ENCODE measurements at regions not wholly inside any gene's neighbourhood (a gene's known extent, or its start where the extent isn't known, plus 50 kb on each side); places are given as distances from the start of the nearest gene placed in this dataset.

- Histone ChIP-seq H3K36me3 (no peaks in the 10 kb centered on the region), H3K4me1 (no peaks in the 10 kb centered on the region), H3K9me3 (no peaks in the 10 kb centered on the region), H3K27me3 (no peaks in the 10 kb centered on the region), H3K4me3 (no peak overlapping the region), H3K27ac (no peak overlapping the region)
- TF ChIP-seq POLR2A (IDR thresholded peaks at IDR 0.05) (no peak), CTCF (IDR thresholded peaks at IDR 0.05) (no peak)
- intact Hi-C loops (cut with DNase I; ENCODE audit: low total_unique reads): no loop called here
- DNase-seq: no peak
Observed at GRCh38 chr20:11792568-11792953, 125.1 kb upstream of the BTBD3 start.

GRCh38 chr20:11794525-11794924 lies 123.2 kb upstream of the BTBD3 start:
- no peak overlapping the region for H3K4me3 ChIP-seq
- intact Hi-C loops (cut with DNase I; ENCODE audit: low total_unique reads): no loop called here
- no peak overlapping the region for H3K27ac ChIP-seq
- H3K27me3 ChIP-seq: no peaks in the 10 kb centered on the region
- H3K9me3 ChIP-seq: no peaks in the 10 kb centered on the region
- no peaks in the 10 kb centered on the region for H3K4me1 ChIP-seq
- no peak for DNase-seq
- TF ChIP-seq POLR2A (IDR thresholded peaks at IDR 0.05) (no peak), CTCF (IDR thresholded peaks at IDR 0.05) (no peak)
- no peaks in the 10 kb centered on the region for H3K36me3 ChIP-seq

DNA sequence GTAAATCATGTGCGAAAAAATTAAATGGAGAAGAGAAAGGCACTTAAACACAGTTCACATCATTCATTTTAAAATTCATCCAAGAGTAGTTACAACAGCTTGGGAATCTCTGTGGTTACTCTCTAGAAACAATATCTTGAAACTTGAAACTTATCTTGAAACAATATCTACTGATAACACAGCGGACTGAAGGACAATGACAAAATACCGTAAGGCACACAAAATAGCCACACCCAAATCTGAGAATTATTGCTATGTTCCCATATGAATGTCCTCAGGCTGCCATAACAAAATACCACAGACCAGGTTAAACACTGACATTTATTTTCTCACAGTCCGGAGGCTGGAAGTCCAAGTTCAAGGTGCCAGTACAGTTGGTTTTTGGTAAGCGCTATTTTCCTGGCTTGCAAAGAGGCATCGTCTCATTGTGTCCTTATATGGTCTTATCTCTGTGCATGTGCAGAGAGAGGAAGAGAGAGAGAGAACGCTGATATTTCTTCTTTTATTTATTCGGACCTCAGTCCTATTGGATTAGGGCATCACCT lies 122.5 kb upstream of the BTBD3 start:
- H3K4me3 ChIP-seq: no peak overlapping the region
- no peaks in the 10 kb centered on the region for H3K36me3 ChIP-seq
- no peak for TF ChIP-seq POLR2A (IDR thresholded peaks at IDR 0.05)
- TF ChIP-seq CTCF (IDR thresholded peaks at IDR 0.05): no peak
- no peaks in the 10 kb centered on the region for H3K27me3 ChIP-seq
- DNase-seq: no peak
- H3K4me1 ChIP-seq: no peaks in the 10 kb centered on the region
- intact Hi-C loops (cut with DNase I; ENCODE audit: low total_unique reads): no loop called here
- no peak overlapping the region for H3K27ac ChIP-seq
- H3K9me3 ChIP-seq: no peaks in the 10 kb centered on the region

DNA sequence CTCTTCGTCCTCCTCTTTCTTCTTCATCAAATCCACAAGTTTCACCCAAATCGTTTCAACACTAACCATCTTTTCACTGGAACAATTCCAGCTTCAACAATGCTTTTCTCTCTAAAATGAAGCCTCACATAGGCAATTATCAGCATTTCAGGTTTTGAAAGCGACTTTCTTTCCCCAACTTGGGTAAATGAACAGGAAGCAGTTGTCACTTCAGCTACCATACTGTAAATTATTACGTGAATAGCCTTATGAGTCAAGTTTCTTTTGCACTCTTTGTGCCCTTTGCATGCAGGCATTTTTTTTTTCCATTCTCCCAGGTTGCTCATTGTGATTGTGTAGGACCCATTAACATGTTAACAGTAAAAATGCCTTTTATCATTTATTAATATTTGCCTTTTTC lies 121.7 kb upstream of the BTBD3 start:
- H3K4me1 ChIP-seq: no peaks in the 10 kb centered on the region
- no peak for TF ChIP-seq CTCF (IDR thresholded peaks at IDR 0.05)
- no peak for TF ChIP-seq POLR2A (IDR thresholded peaks at IDR 0.05)
- no peaks in the 10 kb centered on the region for H3K36me3 ChIP-seq
- H3K4me3 ChIP-seq: no peak overlapping the region
- intact Hi-C loops (cut with DNase I; ENCODE audit: low total_unique reads): no loop called here
- no peak overlapping the region for H3K27ac ChIP-seq
- no peak for DNase-seq
- H3K9me3 ChIP-seq: no peaks in the 10 kb centered on the region
- H3K27me3 ChIP-seq: no peaks in the 10 kb centered on the region

DNA sequence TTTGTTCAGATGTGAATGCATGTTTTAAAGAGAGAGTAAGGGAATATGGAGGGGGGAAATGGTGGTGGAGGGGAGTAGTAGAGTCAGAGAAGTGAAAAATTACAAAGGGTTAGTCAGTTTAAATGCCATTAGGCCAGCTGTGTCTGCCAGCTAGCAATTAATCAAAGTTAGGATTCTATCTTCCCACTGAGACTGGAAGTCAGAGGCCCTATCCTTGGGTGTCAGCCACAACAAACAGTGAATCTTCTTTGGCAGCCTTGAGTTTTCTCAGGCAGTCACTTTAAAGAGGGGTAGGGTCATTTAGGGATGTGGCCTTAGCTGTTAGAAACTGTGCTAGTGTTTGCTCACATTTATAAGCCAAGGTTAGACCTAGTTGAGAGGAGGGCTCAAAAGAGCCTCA lies 120.5 kb upstream of the BTBD3 start:
- Histone ChIP-seq H3K36me3 (no peaks in the 10 kb centered on the region), H3K27ac (no peak overlapping the region), H3K9me3 (no peaks in the 10 kb centered on the region), H3K27me3 (no peaks in the 10 kb centered on the region), H3K4me3 (no peak overlapping the region), H3K4me1 (no peaks in the 10 kb centered on the region)
- no peak for TF ChIP-seq CTCF (IDR thresholded peaks at IDR 0.05)
- TF ChIP-seq POLR2A (IDR thresholded peaks at IDR 0.05): no peak
- intact Hi-C loops (cut with DNase I; ENCODE audit: low total_unique reads): no loop called here
- no peak for DNase-seq

Measured in uterus (tissue), 3 donors.